ENCODE measurements at regions not wholly inside any gene's neighbourhood (a gene's known extent, or its start where the extent isn't known, plus 50 kb on each side); places are given as distances from the start of the nearest gene placed in this dataset.

DNA sequence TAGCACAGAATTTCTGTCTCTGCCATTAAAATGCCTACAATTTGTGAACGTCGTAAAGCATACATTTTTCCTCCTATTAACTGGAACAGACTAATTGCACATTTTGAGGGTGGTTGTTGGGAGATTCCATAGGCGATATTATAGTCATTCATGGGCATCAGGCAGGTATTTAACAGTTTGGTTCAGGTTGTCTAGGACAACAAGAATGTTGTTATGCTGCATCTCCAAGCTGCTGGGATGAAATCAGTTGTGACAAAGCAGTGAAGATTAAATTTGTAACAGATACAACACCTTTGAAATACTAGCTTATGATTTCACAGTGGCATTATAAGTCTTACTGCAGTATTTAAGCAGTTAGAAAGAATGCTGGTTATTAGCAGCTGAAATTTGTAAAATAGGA lies 339.7 kb upstream of the PITX2 start:
- TF ChIP-seq, protein P1, sequence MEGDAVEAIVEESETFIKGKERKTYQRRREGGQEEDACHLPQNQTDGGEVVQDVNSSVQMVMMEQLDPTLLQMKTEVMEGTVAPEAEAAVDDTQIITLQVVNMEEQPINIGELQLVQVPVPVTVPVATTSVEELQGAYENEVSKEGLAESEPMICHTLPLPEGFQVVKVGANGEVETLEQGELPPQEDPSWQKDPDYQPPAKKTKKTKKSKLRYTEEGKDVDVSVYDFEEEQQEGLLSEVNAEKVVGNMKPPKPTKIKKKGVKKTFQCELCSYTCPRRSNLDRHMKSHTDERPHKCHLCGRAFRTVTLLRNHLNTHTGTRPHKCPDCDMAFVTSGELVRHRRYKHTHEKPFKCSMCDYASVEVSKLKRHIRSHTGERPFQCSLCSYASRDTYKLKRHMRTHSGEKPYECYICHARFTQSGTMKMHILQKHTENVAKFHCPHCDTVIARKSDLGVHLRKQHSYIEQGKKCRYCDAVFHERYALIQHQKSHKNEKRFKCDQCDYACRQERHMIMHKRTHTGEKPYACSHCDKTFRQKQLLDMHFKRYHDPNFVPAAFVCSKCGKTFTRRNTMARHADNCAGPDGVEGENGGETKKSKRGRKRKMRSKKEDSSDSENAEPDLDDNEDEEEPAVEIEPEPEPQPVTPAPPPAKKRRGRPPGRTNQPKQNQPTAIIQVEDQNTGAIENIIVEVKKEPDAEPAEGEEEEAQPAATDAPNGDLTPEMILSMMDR (IDR thresholded peaks at IDR 0.05) = no peak
- H3K79me2 ChIP-seq (ENCODE audit: insufficient read depth, low read length) = no peaks in the 10 kb centered on the region
- no peaks in the 10 kb centered on the region for H3K4me1 ChIP-seq (ENCODE audit: control insufficient read depth in 1 of 2, insufficient read depth in 2 of 2, low read length in 2 of 2)
- no peak overlapping the region for H3K27ac Mint-ChIP-seq
- no peaks in the 10 kb centered on the region for H3K4me1 Mint-ChIP-seq
- H3K4me3 ChIP-seq (replicated peaks in 1 of 3; ENCODE audit: low read depth in 2 of 3, low read length in 3 of 3) = no peak overlapping the region
- H3K36me3 ChIP-seq (replicated peaks in 1 of 2; ENCODE audit: control insufficient read depth in 1 of 2, insufficient read depth in 2 of 2, low read length in 2 of 2) = no peaks in the 10 kb centered on the region
- intact Hi-C loops (cut with micrococcal nuclease) = no loop called here
- H3K27me3 ChIP-seq (ENCODE audit: control insufficient read depth in 2 of 2, insufficient read depth in 2 of 2, low read length in 2 of 2) = no peaks in the 10 kb centered on the region
- no peak for DNase-seq
- no peak overlapping the region for H3K9ac ChIP-seq (ENCODE audit: insufficient read depth, low read length, poor library complexity, severe bottlenecking)
- no peaks in the 10 kb centered on the region for H4K20me1 ChIP-seq (ENCODE audit: insufficient read depth, low read length)
- H3K9me3 Mint-ChIP-seq = no peaks in the 10 kb centered on the region
- H3K27me3 Mint-ChIP-seq (ENCODE audit: low read depth in 3 of 3) = no peaks in the 10 kb centered on the region
- no peaks in the 10 kb centered on the region for H3K9me3 ChIP-seq (replicated peaks in 1 of 2; ENCODE audit: control insufficient read depth in 1 of 2, insufficient read depth in 1 of 2, low read length in 2 of 2)
- 100% methylated on average over 1 of the region's 3 CpGs for WGBS (ENCODE audit: insufficient coverage)
- no peaks in the 10 kb centered on the region for H3K36me3 Mint-ChIP-seq
- H2AFZ ChIP-seq (ENCODE audit: insufficient read depth, low read depth, low read length, poor library complexity, severe bottlenecking) = no peak overlapping the region
- H3K27ac ChIP-seq (ENCODE audit: low read depth in 1 of 2, low read length in 2 of 2) = no peak overlapping the region
- H3K4me2 ChIP-seq (replicated peaks; ENCODE audit: extremely low read depth, low read length, poor library complexity, severe bottlenecking) = no peak overlapping the region
- H3K4me3 Mint-ChIP-seq = no peak overlapping the region

DNA sequence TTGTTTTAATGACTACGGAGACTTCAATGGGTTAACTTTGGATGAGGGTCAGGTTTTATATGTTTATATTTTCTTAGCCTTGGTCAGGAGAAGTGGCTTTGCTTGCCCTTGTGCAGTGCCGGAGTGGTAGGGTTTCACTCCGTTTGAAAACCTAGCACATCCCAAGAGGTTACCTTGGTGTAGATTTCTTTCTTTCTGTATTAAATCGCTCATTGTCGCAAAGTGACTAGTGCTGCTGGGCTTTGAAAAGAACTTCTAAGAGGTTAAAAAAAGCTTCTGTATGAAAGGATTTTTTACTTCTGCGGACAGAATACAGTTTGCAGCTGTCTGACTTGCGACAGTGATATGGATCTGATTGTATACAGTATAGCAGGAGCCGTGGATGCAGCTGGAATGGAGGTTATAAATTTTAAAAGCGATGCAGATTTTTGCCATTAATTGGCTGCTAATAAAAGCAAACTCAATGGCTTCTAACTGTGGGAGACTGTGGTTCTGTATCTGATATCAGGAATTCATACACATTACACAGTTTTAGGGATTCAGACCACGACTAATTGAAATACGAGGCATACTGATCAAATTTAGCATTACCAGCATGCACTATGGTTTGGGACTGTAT lies 340.9 kb upstream of the PITX2 start:
- Mint-ChIP-seq H3K9me3 (no peaks in the 10 kb centered on the region), H3K4me1 (no peaks in the 10 kb centered on the region), H3K4me3 (no peak overlapping the region), H3K27me3 (ENCODE audit: low read depth in 3 of 3) (no peaks in the 10 kb centered on the region), H3K27ac (no peak overlapping the region), H3K36me3 (no peaks in the 10 kb centered on the region)
- H3K27me3 ChIP-seq (ENCODE audit: control insufficient read depth in 2 of 2, insufficient read depth in 2 of 2, low read length in 2 of 2) = no peaks in the 10 kb centered on the region
- H3K4me2 ChIP-seq (replicated peaks; ENCODE audit: extremely low read depth, low read length, poor library complexity, severe bottlenecking) = no peak overlapping the region
- H3K9ac ChIP-seq (ENCODE audit: insufficient read depth, low read length, poor library complexity, severe bottlenecking) = no peak overlapping the region
- no peak for DNase-seq
- 89% methylated on average over 4 of the region's 11 CpGs for WGBS (ENCODE audit: insufficient coverage)
- no peak overlapping the region for H3K4me3 ChIP-seq (replicated peaks in 1 of 3; ENCODE audit: low read depth in 2 of 3, low read length in 3 of 3)
- H3K79me2 ChIP-seq (ENCODE audit: insufficient read depth, low read length) = no peaks in the 10 kb centered on the region
- TF ChIP-seq, protein P1 (IDR thresholded peaks at IDR 0.05) = no peak
- intact Hi-C loops (cut with micrococcal nuclease) = no loop called here
- no peaks in the 10 kb centered on the region for H3K36me3 ChIP-seq (replicated peaks in 1 of 2; ENCODE audit: control insufficient read depth in 1 of 2, insufficient read depth in 2 of 2, low read length in 2 of 2)
- no peaks in the 10 kb centered on the region for H4K20me1 ChIP-seq (ENCODE audit: insufficient read depth, low read length)
- no peaks in the 10 kb centered on the region for H3K4me1 ChIP-seq (ENCODE audit: control insufficient read depth in 1 of 2, insufficient read depth in 2 of 2, low read length in 2 of 2)
- H2AFZ ChIP-seq (ENCODE audit: insufficient read depth, low read depth, low read length, poor library complexity, severe bottlenecking) = no peak overlapping the region
- H3K9me3 ChIP-seq (replicated peaks in 1 of 2; ENCODE audit: control insufficient read depth in 1 of 2, insufficient read depth in 1 of 2, low read length in 2 of 2) = no peaks in the 10 kb centered on the region
- no peak overlapping the region for H3K27ac ChIP-seq (ENCODE audit: low read depth in 1 of 2, low read length in 2 of 2)

All from CD14-positive monocyte (primary cell).